ENCODE measurements at regions not wholly inside any gene's neighbourhood (a gene's known extent, or its start where the extent isn't known, plus 50 kb on each side); places are given as distances from the start of the nearest gene placed in this dataset.
"Not testable (repeated sequence)": the region's sequence is repeated elsewhere in the genome, so short reads cannot be mapped to it uniquely, and the experiment has no call there.

DNA sequence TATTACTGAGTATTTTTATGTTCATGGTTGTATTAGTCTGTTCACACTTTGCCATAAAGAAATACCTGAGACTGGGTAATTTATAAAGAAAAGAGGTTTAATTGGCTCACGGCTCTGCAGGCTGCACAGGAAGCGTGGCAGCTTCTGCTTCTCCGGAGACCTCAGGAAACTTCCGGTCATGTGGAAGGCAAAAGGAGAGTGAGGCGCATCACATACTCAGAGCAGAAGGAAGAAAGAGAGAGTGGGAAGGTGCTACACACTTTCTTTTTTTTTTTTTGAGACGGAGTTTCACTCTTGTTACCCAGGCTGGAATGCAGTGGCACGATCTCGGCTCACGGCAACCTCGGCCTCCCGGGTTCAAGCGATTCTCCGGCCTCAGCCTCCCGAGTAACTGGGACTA lies 115.8 kb upstream of the ENPP6 start:
- not testable (repeated sequence) for TF ChIP-seq EZH2phosphoT487 (IDR thresholded peaks at IDR 0.05; ENCODE audit: low read depth); CTCF (IDR thresholded peaks at IDR 0.05; ENCODE audit: low read depth, low read length)
